ENCODE measurements at regions not wholly inside any gene's neighbourhood (a gene's known extent, or its start where the extent isn't known, plus 50 kb on each side); places are given as distances from the start of the nearest gene placed in this dataset.

DNA sequence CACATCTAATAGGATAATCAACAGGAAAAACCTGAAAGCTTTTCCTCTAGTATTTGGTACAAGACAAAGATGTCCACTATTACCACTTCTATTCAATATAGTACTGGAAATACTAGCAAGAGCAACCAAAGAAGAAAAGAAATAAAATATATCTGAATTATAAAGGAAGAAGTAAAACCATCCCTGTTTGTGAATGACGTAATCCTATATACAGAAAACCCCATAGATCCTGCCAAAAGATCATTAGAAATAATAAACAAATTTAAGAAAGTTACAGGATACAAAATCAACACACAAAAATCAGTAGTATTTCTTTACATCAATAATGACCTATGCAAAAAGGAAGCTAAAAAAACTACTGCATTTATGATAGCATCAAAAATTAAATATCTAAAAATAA lies 1191.3 kb upstream of the C9orf72 start:
- CTCF ChIA-PET = no interaction called here
- no TSS peak for BruUV-seq (replicated peaks)
- Histone ChIP-seq H2AFZ (replicated peaks; ENCODE audit: low read length, poor library complexity) (no peak overlapping the region), H4K8ac (ENCODE audit: low read depth in 2 of 2, low read length in 2 of 2) (no peak overlapping the region), H3K56ac (ENCODE audit: extremely low read depth, insufficient read depth, low read length) (no peak overlapping the region), H3K9me1 (ENCODE audit: insufficient read depth, low read length) (no peaks in the 10 kb centered on the region), H4K91ac (ENCODE audit: insufficient read depth, low read depth, low read length) (no peak overlapping the region), H3K9me3 (ENCODE audit: control insufficient read depth, insufficient read depth, low read length) (no peaks in the 10 kb centered on the region; the same call in 1 of the 2 replicates), H3K14ac (replicated peaks; ENCODE audit: low read depth, low read length) (no peak overlapping the region), H4K20me1 (ENCODE audit: insufficient read depth, low read length) (no peaks in the 10 kb centered on the region), H3K9ac (ENCODE audit: low read depth, low read length) (no peak overlapping the region), H2BK15ac (ENCODE audit: low read depth, low read length) (no peak overlapping the region), H3K4ac (ENCODE audit: low read depth, low read length) (no peak overlapping the region), H3K4me3 (ENCODE audit: insufficient read depth, low read depth, low read length) (no peak overlapping the region), H3K23ac (ENCODE audit: low read depth, low read length) (no peak overlapping the region), H3K36me3 (ENCODE audit: control insufficient read depth, insufficient read depth, low read length) (no peaks in the 10 kb centered on the region), H4K5ac (ENCODE audit: low read depth, low read length) (no peak overlapping the region), H2AK5ac (ENCODE audit: low read depth, low read length) (no peak overlapping the region), H3K18ac (ENCODE audit: low read depth, low read length) (no peak overlapping the region), H2BK20ac (ENCODE audit: low read depth, low read length) (no peak overlapping the region), H3K4me2 (ENCODE audit: low read depth, low read length) (no peak overlapping the region), H3K4me1 (ENCODE audit: control insufficient read depth, insufficient read depth, low read length) (no peaks in the 10 kb centered on the region), H3K79me1 (ENCODE audit: low read depth in 1 of 2, low read length in 2 of 2) (no peaks in the 10 kb centered on the region), H2BK5ac (ENCODE audit: low read depth, low read length, poor library complexity, severe bottlenecking) (no peak overlapping the region), H2AK9ac (replicated peaks; ENCODE audit: low read depth, low read length, poor library complexity) (no peak overlapping the region), H3K27ac (ENCODE audit: insufficient read depth, low read length) (no peak overlapping the region), H3K27me3 (ENCODE audit: control insufficient read depth, insufficient read depth, low read length) (no peaks in the 10 kb centered on the region), H2BK120ac (ENCODE audit: low read depth, low read length) (no peak overlapping the region)
- intact Hi-C loops (cut with micrococcal nuclease) = no loop called here
- in situ Hi-C loops (cut with MboI; ENCODE audit: low sequenced_read_pairs) = no loop called here
- dilution Hi-C loops (cut with HindIII; ENCODE audit: low sequenced_read_pairs, unreplicated experiment) = no loop called here
- no CpG with 5 or more reads among the region's 1 CpG for WGBS, 2 experiments (ENCODE audit: extremely low coverage in 2 of 2, insufficient read length in 1 of 2)
- no peak for ATAC-seq (ENCODE audit: low read depth)
- no peak for DNase-seq
- POLR2A ChIA-PET (ENCODE audit: unreplicated experiment) = no interaction called here
- TF ChIP-seq MAZ (IDR thresholded peaks at IDR 0.05; ENCODE audit: borderline replicate concordance, low read depth, low read length) (no peak), CHD1 (IDR thresholded peaks at IDR 0.05; ENCODE audit: low read depth, low read length) (no peak), CEBPB (IDR thresholded peaks at IDR 0.05; ENCODE audit: low read depth, low read length) (no peak), RAD21 (IDR thresholded peaks at IDR 0.05; ENCODE audit: low read length) (no peak), NFE2L2 (IDR thresholded peaks at IDR 0.05; ENCODE audit: low read depth, low read length) (no peak), MXI1 (IDR thresholded peaks at IDR 0.05; ENCODE audit: borderline replicate concordance, low read depth, low read length) (no peak), FOS (IDR thresholded peaks at IDR 0.05; ENCODE audit: low read depth, low read length) (no peak), SMC3 (IDR thresholded peaks at IDR 0.05; ENCODE audit: low read depth, low read length) (no peak), BHLHE40 (IDR thresholded peaks at IDR 0.05; ENCODE audit: low read depth, low read length) (no peak), POLR2A (IDR thresholded peaks at IDR 0.05; ENCODE audit: low read depth, low read length) (no peak), MAFK (IDR thresholded peaks at IDR 0.05; ENCODE audit: low read depth, low read length) (no peak), RFX5 (IDR thresholded peaks at IDR 0.05; ENCODE audit: low read depth, low read length) (no peak), RCOR1 (IDR thresholded peaks at IDR 0.05; ENCODE audit: insufficient replicate concordance, low read length) (no peak)
- TF ChIP-seq, protein P1, sequence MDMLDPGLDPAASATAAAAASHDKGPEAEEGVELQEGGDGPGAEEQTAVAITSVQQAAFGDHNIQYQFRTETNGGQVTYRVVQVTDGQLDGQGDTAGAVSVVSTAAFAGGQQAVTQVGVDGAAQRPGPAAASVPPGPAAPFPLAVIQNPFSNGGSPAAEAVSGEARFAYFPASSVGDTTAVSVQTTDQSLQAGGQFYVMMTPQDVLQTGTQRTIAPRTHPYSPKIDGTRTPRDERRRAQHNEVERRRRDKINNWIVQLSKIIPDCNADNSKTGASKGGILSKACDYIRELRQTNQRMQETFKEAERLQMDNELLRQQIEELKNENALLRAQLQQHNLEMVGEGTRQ (IDR thresholded peaks at IDR 0.05; ENCODE audit: low read depth, low read length) = no peak
- TF ChIP-seq, protein P2, sequence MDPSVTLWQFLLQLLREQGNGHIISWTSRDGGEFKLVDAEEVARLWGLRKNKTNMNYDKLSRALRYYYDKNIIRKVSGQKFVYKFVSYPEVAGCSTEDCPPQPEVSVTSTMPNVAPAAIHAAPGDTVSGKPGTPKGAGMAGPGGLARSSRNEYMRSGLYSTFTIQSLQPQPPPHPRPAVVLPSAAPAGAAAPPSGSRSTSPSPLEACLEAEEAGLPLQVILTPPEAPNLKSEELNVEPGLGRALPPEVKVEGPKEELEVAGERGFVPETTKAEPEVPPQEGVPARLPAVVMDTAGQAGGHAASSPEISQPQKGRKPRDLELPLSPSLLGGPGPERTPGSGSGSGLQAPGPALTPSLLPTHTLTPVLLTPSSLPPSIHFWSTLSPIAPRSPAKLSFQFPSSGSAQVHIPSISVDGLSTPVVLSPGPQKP (IDR thresholded peaks at IDR 0.05; ENCODE audit: borderline replicate concordance, low read depth, low read length) = no peak
